OCI-LY7 (cell line): ENCODE measurements at regions not wholly inside any gene's neighbourhood (a gene's known extent, or its start where the extent isn't known, plus 50 kb on each side); places are given as distances from the start of the nearest gene placed in this dataset.

ENCODE experiments used
- EZH2phosphoT487 ChIP-seq: fragments of 200-600 bp; sonication (generic); IDR thresholded peaks from 2 replicates; pipeline ENCODE4 v1.6.1; 2018; ENCODE audit warnings: low read depth, borderline replicate concordance, mild to moderate bottlenecking, mixed run types, antibody characterized with exemption, low read length, moderate library complexity, mixed read lengths
- TF ChIP-seq, protein P1 (sequence below): fragments of 200-600 bp; sonication (generic); conservative IDR thresholded peaks from 2 replicates; pipeline ENCODE4 v1.5.1; 2014; ENCODE audit warnings: mild to moderate bottlenecking, antibody characterized with exemption, low read length, moderate library complexity, mixed read lengths

GRCh38 chr6:164150232-164150631 lies 735.7 kb downstream of the QKI start:
- TF ChIP-seq, protein P1, sequence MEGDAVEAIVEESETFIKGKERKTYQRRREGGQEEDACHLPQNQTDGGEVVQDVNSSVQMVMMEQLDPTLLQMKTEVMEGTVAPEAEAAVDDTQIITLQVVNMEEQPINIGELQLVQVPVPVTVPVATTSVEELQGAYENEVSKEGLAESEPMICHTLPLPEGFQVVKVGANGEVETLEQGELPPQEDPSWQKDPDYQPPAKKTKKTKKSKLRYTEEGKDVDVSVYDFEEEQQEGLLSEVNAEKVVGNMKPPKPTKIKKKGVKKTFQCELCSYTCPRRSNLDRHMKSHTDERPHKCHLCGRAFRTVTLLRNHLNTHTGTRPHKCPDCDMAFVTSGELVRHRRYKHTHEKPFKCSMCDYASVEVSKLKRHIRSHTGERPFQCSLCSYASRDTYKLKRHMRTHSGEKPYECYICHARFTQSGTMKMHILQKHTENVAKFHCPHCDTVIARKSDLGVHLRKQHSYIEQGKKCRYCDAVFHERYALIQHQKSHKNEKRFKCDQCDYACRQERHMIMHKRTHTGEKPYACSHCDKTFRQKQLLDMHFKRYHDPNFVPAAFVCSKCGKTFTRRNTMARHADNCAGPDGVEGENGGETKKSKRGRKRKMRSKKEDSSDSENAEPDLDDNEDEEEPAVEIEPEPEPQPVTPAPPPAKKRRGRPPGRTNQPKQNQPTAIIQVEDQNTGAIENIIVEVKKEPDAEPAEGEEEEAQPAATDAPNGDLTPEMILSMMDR = no peak
- TF ChIP-seq EZH2phosphoT487 = no peak
